DOHH2 (cell line): ENCODE measurements at regions not wholly inside any gene's neighbourhood (a gene's known extent, or its start where the extent isn't known, plus 50 kb on each side); places are given as distances from the start of the nearest gene placed in this dataset.

Experiments
- H3F3A ChIP-seq: fragments of 200-600 bp; sonication (generic), shearing (Covaris generic); 2 replicates; pipeline ENCODE4 v1.6.0; 2016; ENCODE audit warnings: antibody characterized with exemption, mild to moderate bottlenecking; ENCODE audit not compliant: control insufficient read depth, insufficient read depth
- H3K27ac ChIP-seq: fragments of 200-600 bp; sonication (generic); 2 replicates; pipeline ENCODE4 v1.5.1; 2014; ENCODE audit warnings: low read depth, mild to moderate bottlenecking, low read length, moderate library complexity
- H3K27me3 ChIP-seq: fragments of 200-600 bp; sonication (generic); 2 replicates; pipeline ENCODE4 v1.6.1; 2014; ENCODE audit warnings: mild to moderate bottlenecking, low read length, mixed read lengths; ENCODE audit not compliant: control insufficient read depth
- H3K36me3 ChIP-seq: fragments of 200-600 bp; sonication (generic); 2 replicates; pipeline ENCODE4 v1.6.1; 2014; ENCODE audit warnings: mild to moderate bottlenecking, low read length, moderate library complexity, mixed read lengths; ENCODE audit not compliant: control insufficient read depth
- H3K4me1 ChIP-seq: fragments of 200-600 bp; sonication (generic); 2 replicates; pipeline ENCODE4 v1.6.1; 2014; ENCODE audit warnings: mild to moderate bottlenecking, low read length, mixed read lengths; ENCODE audit not compliant: control insufficient read depth
- H3K4me2 ChIP-seq: fragments of 200-600 bp; sonication (generic); 2 replicates; pipeline ENCODE4 v1.6.0; 2014; ENCODE audit warnings: mild to moderate bottlenecking, low read length, moderate library complexity
- H3K4me3 ChIP-seq: fragments of 200-600 bp; sonication (generic); 2 replicates; pipeline ENCODE4 v1.5.1; 2014; ENCODE audit warnings: mild to moderate bottlenecking, low read length, mixed read lengths
- H3K79me2 ChIP-seq: fragments of 200-600 bp; sonication (generic); 2 replicates; pipeline ENCODE4 v1.6.1; 2014; ENCODE audit warnings: mild to moderate bottlenecking, low read length, mixed read lengths; ENCODE audit not compliant: control insufficient read depth
- H3K9me2 ChIP-seq: fragments of 200-600 bp; sonication (generic); replicated peaks from 2 replicates; pipeline ENCODE4 v1.6.1; 2014; ENCODE audit warnings: mild to moderate bottlenecking, low read length, mixed read lengths; ENCODE audit not compliant: control insufficient read depth
- H3K9me3 ChIP-seq: fragments of 200-600 bp; sonication (generic); 2 replicates; pipeline ENCODE4 v1.6.1; 2014; ENCODE audit warnings: antibody characterized with exemption, low read length, mixed read lengths; ENCODE audit not compliant: control insufficient read depth, insufficient read depth
- H4K20me1 ChIP-seq: fragments of 200-600 bp; sonication (generic); 2 replicates; pipeline ENCODE4 v1.6.0; 2014; ENCODE audit warnings: low read depth, mild to moderate bottlenecking, antibody characterized with exemption, low read length, moderate library complexity; ENCODE audit not compliant: control insufficient read depth, insufficient read depth
- CTCF ChIP-seq: fragments of 200-600 bp; sonication (generic); IDR thresholded peaks from one replicate; pipeline ENCODE4 v1.5.1; 2014; ENCODE audit warnings: antibody characterized with exemption, mild to moderate bottlenecking, low read depth, low read length; ENCODE audit not compliant: poor library complexity, severe bottlenecking
- EZH2phosphoT487 ChIP-seq: fragments of 200-600 bp; sonication (generic); IDR thresholded peaks from 2 replicates; pipeline ENCODE4 v1.6.1; 2017; ENCODE audit warnings: borderline replicate concordance, mild to moderate bottlenecking, antibody characterized with exemption, low read length, moderate library complexity, mixed read lengths

GRCh38 chr15:93200837-93201226 lies 111.8 kb upstream of the RGMA start:
- Histone ChIP-seq H3K9me2 (no peaks in the 10 kb centered on the region), H3F3A (no peaks in the 10 kb centered on the region), H3K4me3 (no peak overlapping the region), H3K27me3 (peaks cover 6% of the 10 kb centered on the region; the same call in 1 of the 2 replicates), H3K4me2 (no peak overlapping the region), H3K27ac (no peak overlapping the region), H3K79me2 (no peaks in the 10 kb centered on the region), H3K9me3 (no peaks in the 10 kb centered on the region), H3K36me3 (no peaks in the 10 kb centered on the region), H4K20me1 (no peaks in the 10 kb centered on the region), H3K4me1 (no peaks in the 10 kb centered on the region)
- TF ChIP-seq CTCF (no peak), EZH2phosphoT487 (no peak)

- Histone ChIP-seq H3F3A (no peaks in the 10 kb centered on the region), H3K27me3 (peaks cover 6% of the 10 kb centered on the region; the same call in 1 of the 2 replicates), H3K4me1 (no peaks in the 10 kb centered on the region), H3K9me3 (no peaks in the 10 kb centered on the region), H3K4me3 (no peak overlapping the region), H3K36me3 (no peaks in the 10 kb centered on the region), H3K79me2 (no peaks in the 10 kb centered on the region), H3K4me2 (no peak overlapping the region), H3K9me2 (no peaks in the 10 kb centered on the region), H4K20me1 (no peaks in the 10 kb centered on the region), H3K27ac (no peak overlapping the region)
- no peak for TF ChIP-seq EZH2phosphoT487
- TF ChIP-seq CTCF = no peak
These were observed 111.2 kb upstream of the RGMA start for GRCh38 chr15:93200081-93200836.

GRCh38 chr15:93196135-93196670 lies 107.2 kb upstream of the RGMA start:
- no peaks in the 10 kb centered on the region for H3K9me2 ChIP-seq
- no peak overlapping the region for H3K4me3 ChIP-seq
- no peak overlapping the region for H3K4me2 ChIP-seq
- TF ChIP-seq CTCF (no peak), EZH2phosphoT487 (no peak)
- no peaks in the 10 kb centered on the region; the same call in 1 of the 2 replicates for H3K27me3 ChIP-seq
- no peaks in the 10 kb centered on the region for H3K79me2 ChIP-seq
- H3K9me3 ChIP-seq = no peaks in the 10 kb centered on the region
- no peaks in the 10 kb centered on the region for H3F3A ChIP-seq
- H3K4me1 ChIP-seq = no peaks in the 10 kb centered on the region
- no peaks in the 10 kb centered on the region for H4K20me1 ChIP-seq
- H3K27ac ChIP-seq = no peak overlapping the region
- no peaks in the 10 kb centered on the region for H3K36me3 ChIP-seq
